Breast epithelium (tissue), 4 donors: ENCODE measurements at regions not wholly inside any gene's neighbourhood (a gene's known extent, or its start where the extent isn't known, plus 50 kb on each side); places are given as distances from the start of the nearest gene placed in this dataset.

Experiments used
- DNase-seq, 2 donors: peaks; one replicate each; pipeline ENCODE4 v3.0.0-alpha.2; 2019; ENCODE audit warnings: low spot score in 2 of 2
- H3K27ac ChIP-seq, 2 donors: fragments of 200-600 bp; sonication (generic) in 1 of 2; one replicate each; pipeline ENCODE4 v1.5.1; 2016 to 2019; ENCODE audit warnings: mild to moderate bottlenecking in 1 of 2
- H3K27me3 ChIP-seq, 2 donors: fragments of 200-600 bp; sonication (generic) in 1 of 2; one replicate each; pipeline versions ENCODE4 v1.5.1 to v1.6.0; 2017 to 2019; ENCODE audit warnings: control low read depth in 1 of 2, mild to moderate bottlenecking in 1 of 2
- H3K36me3 ChIP-seq: fragments of 200-600 bp; one replicate; pipeline ENCODE4 v1.5.1; 2019
- H3K4me1 ChIP-seq, 2 donors: fragments of 200-600 bp; sonication (generic); one replicate each; pipeline ENCODE4 v1.5.1; 2016 to 2019; ENCODE audit warnings: control low read depth in 1 of 2
- H3K4me3 ChIP-seq, 3 donors: fragments of 200-600 bp; sonication (generic); 1 replicate in 2 of 3; 2 replicates in 1 of 3; pipeline ENCODE4 v1.5.1; 2016 to 2019; ENCODE audit warnings: mild to moderate bottlenecking in 3 of 3, moderate library complexity in 2 of 3
- H3K9me3 ChIP-seq, 2 donors: fragments of 200-600 bp; sonication (generic) in 1 of 2; one replicate each; pipeline ENCODE4 v1.5.1; 2016 to 2019; ENCODE audit warnings: control low read depth in 1 of 2
- POLR2A ChIP-seq: fragments of 450-650 bp; IDR thresholded peaks from one replicate; pipeline ENCODE4 v1.6.1; 2016; ENCODE audit warnings: antibody characterized with exemption, mild to moderate bottlenecking, moderate library complexity
- POLR2AphosphoS5 ChIP-seq, 3 donors: sonication (generic); formaldehyde crosslinking; IDR thresholded peaks; one replicate each; pipeline ENCODE4 v1.6.1; 2017; ENCODE audit warnings: antibody characterized with exemption in 3 of 3
- intact Hi-C: fragments of 100-400 bp; cut with DNase I; formaldehyde crosslinking; loops from one replicate; pipeline ENCODE4 v1.15.1; 2023; ENCODE audit warnings: low total_unique reads
- TF ChIP-seq, protein P1 (sequence below), 3 donors: fragments of 450-650 bp; IDR thresholded peaks; one replicate each; pipeline ENCODE4 v1.5.1; 2016 to 2017; ENCODE audit warnings: antibody characterized with exemption in 3 of 3, mild to moderate bottlenecking in 3 of 3, moderate library complexity in 3 of 3

- Histone ChIP-seq H3K27me3 (no peaks in the 10 kb centered on the region), H3K4me1 (no peaks in the 10 kb centered on the region), H3K9me3 (no peaks in the 10 kb centered on the region), H3K4me3 (no peak overlapping the region), H3K27ac (no peak overlapping the region), H3K36me3 (no peaks in the 10 kb centered on the region)
- intact Hi-C loops = no loop called here
- no peak for DNase-seq
- TF ChIP-seq, protein P1, sequence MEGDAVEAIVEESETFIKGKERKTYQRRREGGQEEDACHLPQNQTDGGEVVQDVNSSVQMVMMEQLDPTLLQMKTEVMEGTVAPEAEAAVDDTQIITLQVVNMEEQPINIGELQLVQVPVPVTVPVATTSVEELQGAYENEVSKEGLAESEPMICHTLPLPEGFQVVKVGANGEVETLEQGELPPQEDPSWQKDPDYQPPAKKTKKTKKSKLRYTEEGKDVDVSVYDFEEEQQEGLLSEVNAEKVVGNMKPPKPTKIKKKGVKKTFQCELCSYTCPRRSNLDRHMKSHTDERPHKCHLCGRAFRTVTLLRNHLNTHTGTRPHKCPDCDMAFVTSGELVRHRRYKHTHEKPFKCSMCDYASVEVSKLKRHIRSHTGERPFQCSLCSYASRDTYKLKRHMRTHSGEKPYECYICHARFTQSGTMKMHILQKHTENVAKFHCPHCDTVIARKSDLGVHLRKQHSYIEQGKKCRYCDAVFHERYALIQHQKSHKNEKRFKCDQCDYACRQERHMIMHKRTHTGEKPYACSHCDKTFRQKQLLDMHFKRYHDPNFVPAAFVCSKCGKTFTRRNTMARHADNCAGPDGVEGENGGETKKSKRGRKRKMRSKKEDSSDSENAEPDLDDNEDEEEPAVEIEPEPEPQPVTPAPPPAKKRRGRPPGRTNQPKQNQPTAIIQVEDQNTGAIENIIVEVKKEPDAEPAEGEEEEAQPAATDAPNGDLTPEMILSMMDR (IDR thresholded peaks at IDR 0.05) = no peak
- TF ChIP-seq POLR2A = no peak
Measured at GRCh38 chr5:124816381-124816780, 69.9 kb upstream of the ZNF608 start.

DNA sequence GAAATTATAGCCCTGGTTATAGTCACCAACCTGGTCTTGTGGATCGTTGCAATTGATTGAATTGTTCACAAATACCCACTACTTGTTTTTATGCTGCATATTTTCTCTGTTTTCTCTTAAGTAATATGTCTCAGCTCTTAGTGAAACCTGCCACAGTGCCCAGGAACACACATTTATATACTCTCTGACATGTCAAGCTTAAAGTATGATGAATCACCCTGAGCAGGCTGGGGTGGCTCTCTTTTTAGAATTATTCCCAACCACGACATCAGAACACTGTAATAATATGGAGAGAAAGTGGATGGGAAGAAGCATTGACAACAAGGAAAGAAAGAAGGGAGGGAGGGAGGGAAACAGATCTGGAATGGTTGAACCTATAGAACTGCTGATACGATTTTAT, 72.8 kb upstream of the ZNF608 start:
- H3K36me3 ChIP-seq = no peaks in the 10 kb centered on the region
- H3K4me3 ChIP-seq = no peak overlapping the region
- TF ChIP-seq POLR2A = no peak
- TF ChIP-seq, protein P1 (IDR thresholded peaks at IDR 0.05) = no peak
- no peak for TF ChIP-seq POLR2AphosphoS5 (IDR thresholded peaks at IDR 0.05)
- H3K27ac ChIP-seq = no peak overlapping the region
- no peak for DNase-seq
- intact Hi-C loops = no loop called here
- no peaks in the 10 kb centered on the region for H3K27me3 ChIP-seq
- H3K4me1 ChIP-seq = no peaks in the 10 kb centered on the region
- no peaks in the 10 kb centered on the region for H3K9me3 ChIP-seq

DNA sequence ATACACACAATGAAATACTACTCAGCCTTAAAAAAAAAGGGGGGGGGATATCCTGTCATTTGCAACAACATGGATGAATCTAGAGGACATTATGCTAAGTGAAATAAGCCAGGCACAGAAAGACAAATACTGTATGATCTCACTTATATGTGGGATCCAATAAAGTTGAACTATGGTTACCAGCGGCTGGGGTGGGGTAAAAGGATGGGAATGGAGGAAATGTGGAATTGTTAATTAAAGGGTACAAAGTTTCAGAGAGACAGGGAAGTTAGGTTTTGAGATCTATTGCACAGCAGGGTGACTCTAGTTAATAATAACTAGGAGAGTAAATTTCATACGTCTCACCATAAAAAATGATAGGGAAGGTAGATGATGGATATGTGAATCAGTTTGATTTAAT, 76.2 kb upstream of the ZNF608 start:
- H3K27ac ChIP-seq = no peak overlapping the region
- TF ChIP-seq POLR2A (no peak), POLR2AphosphoS5 (IDR thresholded peaks at IDR 0.05) (no peak)
- TF ChIP-seq, protein P1 (IDR thresholded peaks at IDR 0.05) = no peak
- H3K27me3 ChIP-seq = no peaks in the 10 kb centered on the region
- intact Hi-C loops = no loop called here
- H3K36me3 ChIP-seq = no peaks in the 10 kb centered on the region
- H3K4me1 ChIP-seq = no peaks in the 10 kb centered on the region
- H3K4me3 ChIP-seq = no peak overlapping the region
- no peak for DNase-seq
- H3K9me3 ChIP-seq = no peaks in the 10 kb centered on the region

- DNase-seq = no peak
- Histone ChIP-seq H3K36me3 (no peaks in the 10 kb centered on the region), H3K4me1 (no peaks in the 10 kb centered on the region), H3K4me3 (no peak overlapping the region), H3K9me3 (no peaks in the 10 kb centered on the region), H3K27me3 (no peaks in the 10 kb centered on the region), H3K27ac (no peak overlapping the region)
- intact Hi-C loops = no loop called here
- TF ChIP-seq, protein P1 (IDR thresholded peaks at IDR 0.05) = no peak
- TF ChIP-seq POLR2AphosphoS5 (IDR thresholded peaks at IDR 0.05) (no peak), POLR2A (no peak)
Measured at GRCh38 chr5:124823380-124823779, 76.9 kb upstream of the ZNF608 start.

- TF ChIP-seq POLR2A = no peak
- TF ChIP-seq, protein P1 (IDR thresholded peaks at IDR 0.05) = no peak
- TF ChIP-seq POLR2AphosphoS5 (IDR thresholded peaks at IDR 0.05) = no peak
- Histone ChIP-seq H3K4me3 (no peak overlapping the region), H3K4me1 (no peaks in the 10 kb centered on the region), H3K27me3 (no peaks in the 10 kb centered on the region), H3K27ac (no peak overlapping the region), H3K36me3 (no peaks in the 10 kb centered on the region), H3K9me3 (no peaks in the 10 kb centered on the region)
- no peak for DNase-seq
- intact Hi-C loops = no loop called here
Measured at GRCh38 chr5:124824637-124825158, 78.3 kb upstream of the ZNF608 start.
